ENCODE measurements at regions not wholly inside any gene's neighbourhood (a gene's known extent, or its start where the extent isn't known, plus 50 kb on each side); places are given as distances from the start of the nearest gene placed in this dataset.

GRCh38 chr6:167676000-167676665 is 150.6 kb upstream of the AFDN start:
- no peaks in the 10 kb centered on the region for H4K20me1 ChIP-seq (replicated peaks; ENCODE audit: insufficient read depth)
- Mint-ChIP-seq H3K4me3 (no peak overlapping the region), H3K4me1 (peaks cover 36% of the 10 kb centered on the region), H3K27ac (no peak overlapping the region), H3K36me3 (ENCODE audit: low read depth) (peaks cover 15% of the 10 kb centered on the region), H3K9me3 (peaks cover 20% of the 10 kb centered on the region), H3K27me3 (ENCODE audit: insufficient read depth, low read depth, poor library complexity) (peaks cover 28% of the 10 kb centered on the region)
- no peak for ATAC-seq
- no peaks in the 10 kb centered on the region for H3K79me2 ChIP-seq (replicated peaks; ENCODE audit: insufficient read depth)
- H3F3A ChIP-seq (replicated peaks; ENCODE audit: low read depth) = no peaks in the 10 kb centered on the region
- no peak overlapping the region for H3K4me3 ChIP-seq
- no peak overlapping the region for H3K27ac ChIP-seq (ENCODE audit: low read depth)
- no peak for DNase-seq (ENCODE audit: low spot score)
- no peaks in the 10 kb centered on the region for H3K36me3 ChIP-seq (ENCODE audit: insufficient read depth)
- 0 out of 2 replicates have a peak, but pooled peaks cover 6% of the 10 kb centered on the region for H3K9me2 ChIP-seq (ENCODE audit: insufficient read depth)
- H3K4me2 ChIP-seq = no peak overlapping the region
- H3K27me3 ChIP-seq (ENCODE audit: insufficient read depth) = peaks cover 18% of the 10 kb centered on the region; the same call in 1 of the 2 replicates
- TF ChIP-seq EZH2phosphoT487 (IDR thresholded peaks at IDR 0.05; ENCODE audit: unreplicated experiment) = no peak
- no peak for TF ChIP-seq ZNF331 (CRISPR knock-in tag; IDR thresholded peaks at IDR 0.05; ENCODE audit: low read depth)
- TF ChIP-seq CREB1 (CRISPR knock-in tag; IDR thresholded peaks at IDR 0.05; ENCODE audit: low read depth) = no peak
- TF ChIP-seq EZH2 (IDR thresholded peaks at IDR 0.05; ENCODE audit: low read depth, unreplicated experiment) = no peak
- no peak for TF ChIP-seq ZNF462 (CRISPR knock-in tag; IDR thresholded peaks at IDR 0.05)
- no peak for TF ChIP-seq STAT1 (IDR thresholded peaks at IDR 0.05; ENCODE audit: unreplicated experiment)
- no peak for TF ChIP-seq REST (IDR thresholded peaks at IDR 0.05; ENCODE audit: unreplicated experiment)
- TF ChIP-seq, protein P1, sequence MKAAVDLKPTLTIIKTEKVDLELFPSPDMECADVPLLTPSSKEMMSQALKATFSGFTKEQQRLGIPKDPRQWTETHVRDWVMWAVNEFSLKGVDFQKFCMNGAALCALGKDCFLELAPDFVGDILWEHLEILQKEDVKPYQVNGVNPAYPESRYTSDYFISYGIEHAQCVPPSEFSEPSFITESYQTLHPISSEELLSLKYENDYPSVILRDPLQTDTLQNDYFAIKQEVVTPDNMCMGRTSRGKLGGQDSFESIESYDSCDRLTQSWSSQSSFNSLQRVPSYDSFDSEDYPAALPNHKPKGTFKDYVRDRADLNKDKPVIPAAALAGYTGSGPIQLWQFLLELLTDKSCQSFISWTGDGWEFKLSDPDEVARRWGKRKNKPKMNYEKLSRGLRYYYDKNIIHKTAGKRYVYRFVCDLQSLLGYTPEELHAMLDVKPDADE (IDR thresholded peaks at IDR 0.05) = no peak
- TF ChIP-seq JUNB (IDR thresholded peaks at IDR 0.05; ENCODE audit: unreplicated experiment) = no peak
- no peak for TF ChIP-seq POLR2AphosphoS5 (IDR thresholded peaks at IDR 0.05; ENCODE audit: low read depth)
- no peak for TF ChIP-seq CTCF (conservative IDR thresholded peaks at IDR 0.05; ENCODE audit: low read depth in 2 of 2)
- TF ChIP-seq ZNF114 (CRISPR knock-in tag; IDR thresholded peaks at IDR 0.05) = no peak
- TF ChIP-seq NANOG (IDR thresholded peaks at IDR 0.05; ENCODE audit: borderline replicate concordance) = no peak
- H2AFZ ChIP-seq = 0 out of 2 replicates have a peak overlapping the region, but pooled peaks have one; percentile 43
- H3K4me1 ChIP-seq (ENCODE audit: insufficient read depth) = peaks cover 25% of the 10 kb centered on the region
